Uterus (tissue), 3 donors: ENCODE measurements at regions not wholly inside any gene's neighbourhood (a gene's known extent, or its start where the extent isn't known, plus 50 kb on each side); places are given as distances from the start of the nearest gene placed in this dataset.

Source experiments
- DNase-seq, 2 donors: peaks; one replicate each; pipeline ENCODE4 v3.0.0-alpha.2; 2019 to 2020
- H3K27ac ChIP-seq, 2 donors: fragments of 200-600 bp; sonication (generic); 1 replicate in 1 of 2; 2 replicates in 1 of 2; pipeline ENCODE4 v1.5.1; 2016 to 2018
- H3K27me3 ChIP-seq, 2 donors: fragments of 200-600 bp; sonication (generic); one replicate each; pipeline ENCODE4 v1.5.1; 2018 to 2019; ENCODE audit warnings: control low read depth in 1 of 2
- H3K36me3 ChIP-seq, 2 donors: fragments of 200-600 bp; sonication (generic); one replicate each; pipeline ENCODE4 v1.5.1; 2019; ENCODE audit warnings: control low read depth in 1 of 2
- H3K4me1 ChIP-seq, 2 donors: fragments of 200-600 bp; sonication (generic); one replicate each; pipeline ENCODE4 v1.5.1; 2018 to 2019; ENCODE audit warnings: control low read depth in 1 of 2
- H3K4me3 ChIP-seq, 2 donors: fragments of 200-600 bp; sonication (generic); 1 replicate in 1 of 2; 2 replicates in 1 of 2; pipeline ENCODE4 v1.5.1; 2018 to 2019; ENCODE audit warnings: mild to moderate bottlenecking in 1 of 2
- H3K9me3 ChIP-seq, 2 donors: fragments of 200-600 bp; sonication (generic); one replicate each; pipeline ENCODE4 v1.5.1; 2019; ENCODE audit warnings: control low read depth in 1 of 2
- CTCF ChIP-seq, 4 experiments: fragments of 200-600 bp in 2 of 4; fragments of 450-650 bp in 2 of 4; sonication (generic) in 2 of 4; IDR thresholded peaks; one replicate each; pipeline ENCODE4 v1.5.1; 2016 to 2019; ENCODE audit warnings: antibody characterized with exemption in 4 of 4, mild to moderate bottlenecking in 2 of 4, moderate library complexity in 1 of 4
- POLR2A ChIP-seq, 2 donors: fragments of 450-650 bp; IDR thresholded peaks; one replicate each; pipeline ENCODE4 v1.6.1; 2016; ENCODE audit warnings: antibody characterized with exemption in 2 of 2, mild to moderate bottlenecking in 1 of 2, moderate library complexity in 1 of 2
- intact Hi-C: fragments of 100-400 bp; cut with DNase I; formaldehyde crosslinking; loops from one replicate; pipeline ENCODE4 v1.15.1; 2023; ENCODE audit warnings: low total_unique reads
- donor health status: DM: yes; HTN: yes; CAD: no.

DNA sequence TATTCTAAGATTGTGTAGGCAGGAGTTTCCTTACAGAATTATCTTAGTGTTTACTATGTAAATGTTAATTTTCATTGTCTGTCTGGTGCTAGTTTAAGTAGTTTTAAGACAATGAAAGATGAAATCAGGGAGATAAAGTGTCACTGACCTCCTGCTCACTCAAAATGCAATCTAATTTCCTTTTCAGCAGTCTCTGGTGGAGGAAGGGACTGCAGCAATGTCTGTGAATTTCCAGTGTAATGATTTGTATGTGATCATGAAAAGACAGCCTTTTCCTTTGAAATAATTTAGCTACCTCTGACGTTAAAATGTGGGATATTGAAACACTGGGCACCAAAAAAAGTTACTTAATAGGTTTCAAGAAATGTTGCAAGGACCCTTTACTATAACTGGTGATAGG is 779.7 kb upstream of the FLRT2 start:
- TF ChIP-seq CTCF (IDR thresholded peaks at IDR 0.05) (no peak), POLR2A (IDR thresholded peaks at IDR 0.05) (no peak)
- no peaks in the 10 kb centered on the region for H3K36me3 ChIP-seq
- H3K4me1 ChIP-seq: no peaks in the 10 kb centered on the region
- H3K4me3 ChIP-seq: no peak overlapping the region
- intact Hi-C loops: no loop called here
- no peak overlapping the region for H3K27ac ChIP-seq
- no peak for DNase-seq
- H3K9me3 ChIP-seq: no peaks in the 10 kb centered on the region
- no peaks in the 10 kb centered on the region for H3K27me3 ChIP-seq

DNA sequence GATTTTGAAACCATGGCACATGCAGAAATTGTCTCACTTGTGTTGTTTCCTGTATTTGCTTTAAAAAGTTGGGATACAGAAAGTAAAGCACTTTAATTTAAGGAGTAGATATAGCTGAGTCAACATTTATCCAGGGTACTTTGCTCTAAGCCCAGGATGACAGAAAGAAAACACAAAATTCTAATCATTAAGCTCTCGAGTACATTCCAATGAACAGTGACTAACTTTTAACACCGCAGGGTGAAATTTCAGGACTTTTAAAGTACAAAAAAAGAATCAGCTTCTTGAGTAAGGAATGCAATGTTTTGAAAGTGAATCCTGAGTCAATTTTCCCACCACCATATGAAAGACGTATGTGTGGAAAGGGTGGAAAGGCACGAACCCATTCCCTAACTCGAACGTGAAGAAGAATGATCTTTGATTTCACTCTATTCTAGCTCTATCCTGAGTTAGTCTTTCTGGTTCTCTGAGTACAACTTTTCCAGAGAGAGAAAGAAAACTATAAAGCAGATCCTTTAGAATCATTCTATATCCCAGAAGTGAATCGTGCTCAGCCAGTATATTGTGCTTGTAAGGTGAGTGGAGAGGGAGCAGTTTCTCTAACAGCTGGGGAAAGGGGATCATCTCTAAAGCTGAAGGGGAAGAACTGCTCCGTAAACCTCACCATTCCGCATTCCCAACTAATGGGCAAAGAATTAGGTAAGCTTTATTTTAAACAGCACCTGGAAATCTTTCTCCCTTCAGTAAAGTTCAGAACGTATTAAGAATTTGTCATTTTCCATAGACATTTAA is 779.0 kb upstream of the FLRT2 start:
- Histone ChIP-seq H3K27me3 (no peaks in the 10 kb centered on the region), H3K36me3 (no peaks in the 10 kb centered on the region), H3K4me1 (no peaks in the 10 kb centered on the region), H3K9me3 (no peaks in the 10 kb centered on the region), H3K4me3 (no peak overlapping the region), H3K27ac (no peak overlapping the region)
- no peak for DNase-seq
- no peak for TF ChIP-seq POLR2A (IDR thresholded peaks at IDR 0.05)
- no peak for TF ChIP-seq CTCF (IDR thresholded peaks at IDR 0.05)
- intact Hi-C loops: no loop called here

GRCh38 chr14:84751745-84752144 is 778.2 kb upstream of the FLRT2 start:
- Histone ChIP-seq H3K27me3 (no peaks in the 10 kb centered on the region), H3K36me3 (no peaks in the 10 kb centered on the region), H3K4me1 (no peaks in the 10 kb centered on the region), H3K9me3 (no peaks in the 10 kb centered on the region), H3K27ac (no peak overlapping the region), H3K4me3 (no peak overlapping the region)
- DNase-seq: no peak
- intact Hi-C loops: no loop called here
- TF ChIP-seq CTCF (IDR thresholded peaks at IDR 0.05): no peak

DNA sequence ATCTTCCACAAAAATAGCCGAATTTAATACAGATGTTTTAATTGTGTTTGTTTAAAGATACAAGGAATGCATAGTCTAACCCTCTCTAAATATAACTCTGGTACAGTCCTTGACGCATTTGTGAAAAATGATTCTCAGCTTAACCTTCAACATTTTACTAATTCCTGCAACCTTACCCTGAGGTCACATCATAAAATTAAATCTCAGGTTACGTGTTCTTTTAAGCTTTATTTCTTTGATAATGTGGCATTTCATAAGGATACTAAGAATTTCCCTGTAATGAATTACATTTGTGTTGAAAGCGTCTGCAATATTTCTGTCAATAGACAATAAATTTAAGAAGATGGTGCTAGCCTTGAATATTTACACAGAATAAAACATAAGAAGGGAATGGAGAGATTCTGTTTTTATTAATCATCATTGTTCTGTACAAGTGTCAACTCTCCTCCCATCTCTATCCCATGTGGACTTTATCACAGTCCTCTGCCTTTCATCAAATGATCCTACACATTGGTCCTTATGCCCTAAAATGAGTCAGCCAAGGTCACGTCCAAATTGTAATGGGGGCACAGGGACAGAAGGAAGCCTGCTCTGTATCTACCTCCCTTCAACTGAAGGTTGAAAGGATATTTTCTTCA is 769.3 kb upstream of the FLRT2 start:
- DNase-seq: no peak
- intact Hi-C loops: no loop called here
- H3K27me3 ChIP-seq: no peaks in the 10 kb centered on the region
- H3K4me1 ChIP-seq: no peaks in the 10 kb centered on the region
- no peak overlapping the region for H3K27ac ChIP-seq
- H3K4me3 ChIP-seq: no peak overlapping the region
- TF ChIP-seq CTCF (IDR thresholded peaks at IDR 0.05): no peak
- TF ChIP-seq POLR2A (IDR thresholded peaks at IDR 0.05): no peak
- H3K36me3 ChIP-seq: no peaks in the 10 kb centered on the region
- H3K9me3 ChIP-seq: no peaks in the 10 kb centered on the region

GRCh38 chr14:84767434-84767833 is 762.5 kb upstream of the FLRT2 start:
- DNase-seq: no peak
- Histone ChIP-seq H3K4me1 (no peaks in the 10 kb centered on the region), H3K36me3 (no peaks in the 10 kb centered on the region), H3K4me3 (no peak overlapping the region), H3K9me3 (no peaks in the 10 kb centered on the region), H3K27me3 (no peaks in the 10 kb centered on the region), H3K27ac (no peak overlapping the region)
- TF ChIP-seq POLR2A (IDR thresholded peaks at IDR 0.05): no peak
- intact Hi-C loops: no loop called here
